GM19438 (cell line): ENCODE measurements at regions not wholly inside any gene's neighbourhood (a gene's known extent, or its start where the extent isn't known, plus 50 kb on each side); places are given as distances from the start of the nearest gene placed in this dataset.

Experiments
- ATAC-seq: cut with Tn5 transposase; IDR thresholded peaks from one replicate; pipeline ENCODE4 v1.9.1; 2021; ENCODE audit warnings: low read depth; ENCODE audit not compliant: unreplicated experiment

- peak; percentile 16 for ATAC-seq
Measured at GRCh38 chr4:123345935-123346300, 50.7 kb upstream of the SPRY1 start.

GRCh38 chr4:123346330-123346940 lies 50.2 kb upstream of the SPRY1 start:
- ATAC-seq: no peak
